AG04450 (cell line): ENCODE measurements at regions not wholly inside any gene's neighbourhood (a gene's known extent, or its start where the extent isn't known, plus 50 kb on each side); places are given as distances from the start of the nearest gene placed in this dataset.

ENCODE experiments used
- CTCF ChIA-PET: fragments of 300-600, 350-600 bp; formaldehyde crosslinking; extraction: SDS; loops from one replicate; lab custom pipeline; 2022; ENCODE audit warnings: antibody characterized with exemption, inconsistent platforms; lab: Charles Lee
- POLR2A ChIA-PET: fragments of 350-600 bp; formaldehyde crosslinking; extraction: SDS; loops from one replicate; lab custom pipeline; 2021; ENCODE audit warnings: antibody characterized with exemption, inconsistent platforms; lab: Yijun Ruan, JAX
- DNase-seq: peaks from one replicate; pipeline ENCODE4 v3.0.0-alpha.2; 2011; ENCODE audit warnings: low read depth, low spot score
- H3K27ac ChIP-seq: one replicate; pipeline ENCODE4 v1.5.1; 2012; ENCODE audit warnings: low read depth, low read length, control low read depth
- H3K27me3 ChIP-seq: one replicate; pipeline ENCODE4 v1.6.0; 2012; ENCODE audit warnings: low read length; ENCODE audit not compliant: control insufficient read depth, insufficient read depth
- H3K4me3 ChIP-seq: 2 replicates; pipeline ENCODE4 v1.5.1; 2011; ENCODE audit warnings: mild to moderate bottlenecking, low read depth, low read length, control low read depth
- H3K9me3 ChIP-seq: 2 replicates; pipeline ENCODE4 v1.5.1; 2012; ENCODE audit warnings: low read length; ENCODE audit not compliant: control insufficient read depth, insufficient read depth
- CTCF ChIP-seq: IDR thresholded peaks from 2 replicates; pipeline ENCODE4 v1.5.1; 2011; ENCODE audit warnings: low read depth, low read length, control low read depth, inconsistent platforms

GRCh38 chr11:26112264-26112663, 219.7 kb upstream of the ANO3 start:
- ChIA-PET CTCF (no interaction called here), POLR2A (no interaction called here)
- H3K4me3 ChIP-seq: no peak overlapping the region
- no peak for TF ChIP-seq CTCF
- H3K27ac ChIP-seq: no peak overlapping the region
- H3K9me3 ChIP-seq: peaks cover 4% of the 10 kb centered on the region; the same call in 1 of the 2 replicates
- DNase-seq: no peak
- H3K27me3 ChIP-seq: no peaks in the 10 kb centered on the region

DNA sequence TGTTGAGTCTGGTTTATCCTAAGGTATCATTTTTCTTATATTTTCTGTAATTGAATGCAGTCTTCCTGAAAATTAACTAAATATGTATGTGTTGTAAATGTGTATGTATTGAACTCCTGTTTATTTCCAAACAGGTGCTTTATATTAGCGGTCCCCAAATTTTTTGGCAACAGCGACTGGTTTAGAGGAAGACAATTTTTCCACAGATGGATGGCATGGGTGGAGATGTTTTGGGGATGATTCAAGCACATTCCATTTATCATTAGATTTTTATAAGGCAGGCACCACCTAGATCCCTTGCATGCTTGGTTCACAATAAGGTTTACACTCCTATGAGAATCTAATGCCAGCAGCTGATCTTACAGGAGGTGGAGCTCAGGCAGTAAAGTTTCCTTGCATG, 210.5 kb upstream of the ANO3 start:
- Histone ChIP-seq H3K27me3 (no peaks in the 10 kb centered on the region), H3K9me3 (no peaks in the 10 kb centered on the region), H3K4me3 (no peak overlapping the region), H3K27ac (no peak overlapping the region)
- TF ChIP-seq CTCF: no peak
- no peak for DNase-seq
- POLR2A ChIA-PET: no interaction called here
- CTCF ChIA-PET: no interaction called here

DNA sequence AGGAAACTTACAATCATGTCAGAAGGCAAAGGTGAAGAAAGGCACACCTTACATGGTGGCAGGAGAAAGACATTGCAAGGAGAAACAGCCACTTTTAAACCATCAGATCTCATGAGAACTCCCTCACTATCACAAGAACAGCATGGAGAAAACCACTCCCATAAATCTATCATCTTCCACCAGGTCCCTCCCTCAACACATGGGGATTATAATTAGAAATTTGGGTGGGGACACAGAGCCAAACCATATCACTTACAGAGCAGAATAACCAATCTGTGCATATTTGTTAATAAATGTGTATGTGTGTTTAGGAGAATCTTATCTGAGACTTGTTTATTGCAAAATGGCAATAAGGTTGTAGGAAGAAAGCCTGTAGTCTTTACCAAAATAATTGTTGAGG, 205.2 kb upstream of the ANO3 start:
- ChIA-PET CTCF (no interaction called here), POLR2A (no interaction called here)
- DNase-seq: no peak
- no peak for TF ChIP-seq CTCF
- no peaks in the 10 kb centered on the region for H3K9me3 ChIP-seq
- H3K27ac ChIP-seq: no peak overlapping the region
- no peaks in the 10 kb centered on the region for H3K27me3 ChIP-seq
- no peak overlapping the region for H3K4me3 ChIP-seq

GRCh38 chr11:26127336-26127735, 204.6 kb upstream of the ANO3 start:
- POLR2A ChIA-PET: no interaction called here
- CTCF ChIA-PET: no interaction called here

DNA sequence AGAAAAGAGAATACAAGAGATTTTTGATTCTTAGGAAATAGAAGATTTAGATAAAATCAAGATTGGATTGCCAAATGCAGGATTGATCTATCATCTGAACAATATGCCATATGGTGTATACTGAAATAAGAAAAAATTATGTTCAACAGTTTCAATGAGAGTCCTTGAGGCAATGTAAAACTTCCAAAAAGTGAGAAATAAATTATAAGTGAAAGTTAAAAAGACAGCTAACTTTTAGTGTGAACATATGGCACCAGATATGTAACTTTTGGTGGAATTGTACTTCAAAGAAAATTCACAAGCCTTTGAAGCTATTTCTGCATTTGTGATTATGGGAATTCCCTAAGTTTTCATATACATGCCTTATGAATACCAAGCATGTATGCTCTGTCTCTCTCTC, 200.5 kb upstream of the ANO3 start:
- CTCF ChIA-PET: interaction anchor here (5.2 kb wide), 1 partner anchor 149 kb away, joined by 105 read pairs; no protein-coding TSS in a partner anchor
- no peak for DNase-seq
- Histone ChIP-seq H3K27me3 (no peaks in the 10 kb centered on the region), H3K9me3 (no peaks in the 10 kb centered on the region), H3K4me3 (no peak overlapping the region), H3K27ac (no peak overlapping the region)
- TF ChIP-seq CTCF: no peak
- POLR2A ChIA-PET: no interaction called here

More at GRCh38 chr11:26127336-26127735, 204.6 kb upstream of the ANO3 start:
- no peak overlapping the region for H3K4me3 ChIP-seq
- no peak overlapping the region for H3K27ac ChIP-seq
- no peak for TF ChIP-seq CTCF
- DNase-seq: no peak
- H3K9me3 ChIP-seq: no peaks in the 10 kb centered on the region
- H3K27me3 ChIP-seq: no peaks in the 10 kb centered on the region
